Mucosa of descending colon (tissue), 3 donors: ENCODE measurements at regions not wholly inside any gene's neighbourhood (a gene's known extent, or its start where the extent isn't known, plus 50 kb on each side); places are given as distances from the start of the nearest gene placed in this dataset.

Source experiments
- ATAC-seq: fragments of 200-7000 bp; cut with Tn5 transposase; one replicate; pipeline ENCODE4 v1.9.1; 2020; ENCODE audit warnings: mild to moderate bottlenecking, moderate library complexity
- DNase-seq, 3 donors: peaks; one replicate each; pipeline ENCODE4 v3.0.0-alpha.2; 2020
- H3K36me3 ChIP-seq: fragments of 200-600 bp; one replicate; pipeline ENCODE4 v1.8.0; 2021; ENCODE audit warnings: low read depth, mild to moderate bottlenecking
- H3K4me1 ChIP-seq: fragments of 200-600 bp; one replicate; pipeline ENCODE4 v1.8.0; 2021; ENCODE audit warnings: low read depth, mild to moderate bottlenecking
- H3K4me3 ChIP-seq: fragments of 200-600 bp; one replicate; pipeline ENCODE4 v1.8.0; 2021; ENCODE audit warnings: mild to moderate bottlenecking
- H3K9me3 ChIP-seq: fragments of 200-600 bp; one replicate; pipeline ENCODE4 v1.8.0; 2021; ENCODE audit warnings: mild to moderate bottlenecking
- intact Hi-C, 2 donors: fragments of 100-400 bp; cut with DNase I in 1 of 2; cut with micrococcal nuclease in 1 of 2; formaldehyde crosslinking; loops; one replicate each; pipeline versions ENCODE4 v1.11.0 to v1.11.1; 2022; cut with DNase I, micrococcal nuclease
- TF ChIP-seq, protein P1 (sequence below): fragments of 200-600 bp; IDR thresholded peaks from one replicate; pipeline ENCODE4 v1.8.0; 2022; ENCODE audit warnings: antibody characterized with exemption, mild to moderate bottlenecking
- donor health status: DM: no; HTN: no; CAD: no; lungs with moderate emphysema.
- donor health status: DM: no; HTN: no; CAD: no.
- donor health status: DM: no; HTN: yes; CAD: no.

DNA sequence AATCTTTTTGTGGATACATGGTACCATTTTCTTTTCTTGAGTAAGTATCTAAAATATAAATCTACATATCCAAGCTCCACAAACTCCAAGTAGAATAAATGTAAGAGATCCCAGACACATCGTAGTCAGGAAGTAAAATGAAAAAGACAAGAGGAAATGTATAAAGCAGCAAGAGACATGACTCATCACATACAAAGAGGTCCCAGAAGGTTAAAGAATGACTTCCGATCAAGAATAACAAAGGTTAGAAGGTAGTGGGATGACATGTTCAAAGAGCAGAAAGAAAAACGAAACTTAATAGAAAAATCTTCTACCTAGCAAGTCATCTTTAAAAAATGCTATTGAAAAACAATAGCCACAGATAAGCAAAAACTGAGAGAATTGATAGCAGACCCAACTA, 705.8 kb downstream of the NR2F2 start:
- H3K36me3 ChIP-seq: no peaks in the 10 kb centered on the region
- TF ChIP-seq, protein P1, sequence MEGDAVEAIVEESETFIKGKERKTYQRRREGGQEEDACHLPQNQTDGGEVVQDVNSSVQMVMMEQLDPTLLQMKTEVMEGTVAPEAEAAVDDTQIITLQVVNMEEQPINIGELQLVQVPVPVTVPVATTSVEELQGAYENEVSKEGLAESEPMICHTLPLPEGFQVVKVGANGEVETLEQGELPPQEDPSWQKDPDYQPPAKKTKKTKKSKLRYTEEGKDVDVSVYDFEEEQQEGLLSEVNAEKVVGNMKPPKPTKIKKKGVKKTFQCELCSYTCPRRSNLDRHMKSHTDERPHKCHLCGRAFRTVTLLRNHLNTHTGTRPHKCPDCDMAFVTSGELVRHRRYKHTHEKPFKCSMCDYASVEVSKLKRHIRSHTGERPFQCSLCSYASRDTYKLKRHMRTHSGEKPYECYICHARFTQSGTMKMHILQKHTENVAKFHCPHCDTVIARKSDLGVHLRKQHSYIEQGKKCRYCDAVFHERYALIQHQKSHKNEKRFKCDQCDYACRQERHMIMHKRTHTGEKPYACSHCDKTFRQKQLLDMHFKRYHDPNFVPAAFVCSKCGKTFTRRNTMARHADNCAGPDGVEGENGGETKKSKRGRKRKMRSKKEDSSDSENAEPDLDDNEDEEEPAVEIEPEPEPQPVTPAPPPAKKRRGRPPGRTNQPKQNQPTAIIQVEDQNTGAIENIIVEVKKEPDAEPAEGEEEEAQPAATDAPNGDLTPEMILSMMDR: no peak
- H3K4me3 ChIP-seq: no peak overlapping the region
- DNase-seq (no peak), ATAC-seq (no peak)
- intact Hi-C loops: no loop called here
- H3K9me3 ChIP-seq: no peaks in the 10 kb centered on the region
- H3K4me1 ChIP-seq: no peaks in the 10 kb centered on the region

DNA sequence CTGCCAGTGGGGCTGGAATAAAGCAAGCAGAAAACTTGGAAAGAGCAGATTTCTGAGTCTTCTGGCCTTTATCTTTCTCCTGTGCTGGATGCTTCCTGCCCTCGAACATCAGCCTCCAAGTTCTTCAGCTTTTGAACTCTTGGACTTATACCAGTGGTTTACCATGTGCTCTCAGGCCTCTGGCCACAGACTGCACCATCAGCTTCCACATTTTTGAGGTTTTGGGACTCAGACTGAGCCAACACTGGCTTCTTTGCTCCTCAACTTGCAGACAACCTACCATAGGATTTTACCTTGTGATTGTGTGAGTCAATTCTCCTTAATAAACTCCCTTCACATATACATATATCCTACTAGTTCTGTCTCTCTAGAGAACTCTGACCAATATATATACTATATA, 706.6 kb downstream of the NR2F2 start:
- DNase-seq (no peak), ATAC-seq (no peak)
- intact Hi-C loops: no loop called here
- TF ChIP-seq, protein P1: no peak
- H3K36me3 ChIP-seq: no peaks in the 10 kb centered on the region
- H3K9me3 ChIP-seq: no peaks in the 10 kb centered on the region
- H3K4me3 ChIP-seq: no peak overlapping the region
- no peaks in the 10 kb centered on the region for H3K4me1 ChIP-seq

DNA sequence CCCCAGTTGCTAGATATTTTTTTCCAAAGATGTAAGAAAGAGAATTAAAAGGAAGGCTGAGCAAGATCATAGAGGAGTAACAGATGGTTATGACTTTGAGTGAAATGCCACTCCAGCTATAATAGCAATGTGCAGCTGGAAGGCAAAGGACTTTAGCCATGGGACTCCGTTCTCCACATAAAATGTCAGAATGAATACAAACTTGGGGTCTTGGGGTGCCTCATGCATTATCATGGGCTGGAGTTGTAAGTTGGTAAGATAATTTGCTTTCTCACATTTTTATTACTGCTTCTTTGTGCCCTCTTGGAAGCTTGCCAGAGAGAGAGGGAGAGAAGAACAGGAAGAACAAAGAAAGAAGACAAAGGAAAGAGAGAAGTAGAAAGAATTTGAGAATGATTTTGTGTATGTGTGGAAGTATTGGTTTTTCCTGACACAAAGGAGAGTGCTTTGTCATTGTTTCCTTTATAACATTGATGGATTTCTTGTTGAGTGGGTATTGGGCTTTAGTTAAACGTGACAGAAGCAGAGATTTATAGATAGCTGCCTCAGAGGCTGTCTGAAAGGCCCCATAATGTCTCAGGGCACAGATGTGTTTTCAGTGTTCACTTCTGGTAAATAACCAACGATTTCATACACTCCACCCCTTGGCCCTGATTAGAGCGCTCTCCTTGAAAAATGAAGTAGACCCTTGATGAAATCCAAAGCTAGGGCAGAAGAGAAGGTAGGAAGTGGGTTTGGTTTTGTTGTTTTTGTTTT, 715.3 kb downstream of the NR2F2 start:
- ATAC-seq: no peak
- TF ChIP-seq, protein P1: no peak
- intact Hi-C loops: no loop called here
- no peaks in the 10 kb centered on the region for H3K36me3 ChIP-seq
- no peaks in the 10 kb centered on the region for H3K4me1 ChIP-seq
- no peak overlapping the region for H3K4me3 ChIP-seq
- no peak for DNase-seq
- H3K9me3 ChIP-seq: no peaks in the 10 kb centered on the region

DNA sequence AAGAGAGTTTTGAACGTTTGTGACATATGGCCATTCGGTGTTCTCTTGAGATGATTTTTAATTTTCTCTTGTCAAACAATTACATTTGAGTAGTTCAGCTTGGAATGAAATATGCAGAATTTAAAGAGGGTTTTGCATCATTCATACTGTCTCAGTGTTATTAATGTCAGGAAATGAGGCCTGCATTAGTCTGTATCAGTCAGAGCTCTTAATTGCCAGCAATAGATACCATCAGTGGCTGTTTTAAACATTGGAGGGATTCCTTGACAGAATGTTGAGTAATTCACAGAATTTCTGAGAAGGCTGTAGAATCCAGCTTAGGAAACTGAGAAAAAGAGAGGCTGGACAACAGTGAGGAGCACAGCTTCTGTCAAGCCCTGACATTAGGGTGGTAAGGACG, 722.0 kb downstream of the NR2F2 start:
- H3K4me3 ChIP-seq: no peak overlapping the region
- ATAC-seq (no peak), DNase-seq (no peak)
- no peaks in the 10 kb centered on the region for H3K36me3 ChIP-seq
- TF ChIP-seq, protein P1: no peak
- no peaks in the 10 kb centered on the region for H3K4me1 ChIP-seq
- no peaks in the 10 kb centered on the region for H3K9me3 ChIP-seq
- intact Hi-C loops: no loop called here

DNA sequence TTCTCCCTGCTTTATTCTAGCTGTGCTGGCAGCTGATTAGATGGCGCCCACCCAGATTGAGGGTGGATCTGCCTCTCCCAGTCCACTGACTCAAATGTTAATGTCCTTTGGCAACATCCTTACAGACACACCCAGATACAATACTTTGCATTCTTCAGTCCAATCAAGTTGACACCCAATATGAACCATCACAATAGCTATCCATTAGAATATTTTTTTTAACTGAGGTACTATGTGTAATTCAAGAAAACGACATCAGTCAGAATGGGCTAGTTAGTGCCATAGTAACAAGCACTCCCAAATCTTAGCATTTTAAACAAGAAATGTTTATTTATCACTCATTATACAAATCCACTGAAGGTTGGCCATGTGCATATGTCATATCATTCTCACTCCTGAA, 723.1 kb downstream of the NR2F2 start:
- no peaks in the 10 kb centered on the region for H3K9me3 ChIP-seq
- TF ChIP-seq, protein P1: no peak
- H3K4me3 ChIP-seq: no peak overlapping the region
- no peak for ATAC-seq
- no peak for DNase-seq
- intact Hi-C loops: no loop called here
- H3K36me3 ChIP-seq: no peaks in the 10 kb centered on the region
- no peaks in the 10 kb centered on the region for H3K4me1 ChIP-seq

DNA sequence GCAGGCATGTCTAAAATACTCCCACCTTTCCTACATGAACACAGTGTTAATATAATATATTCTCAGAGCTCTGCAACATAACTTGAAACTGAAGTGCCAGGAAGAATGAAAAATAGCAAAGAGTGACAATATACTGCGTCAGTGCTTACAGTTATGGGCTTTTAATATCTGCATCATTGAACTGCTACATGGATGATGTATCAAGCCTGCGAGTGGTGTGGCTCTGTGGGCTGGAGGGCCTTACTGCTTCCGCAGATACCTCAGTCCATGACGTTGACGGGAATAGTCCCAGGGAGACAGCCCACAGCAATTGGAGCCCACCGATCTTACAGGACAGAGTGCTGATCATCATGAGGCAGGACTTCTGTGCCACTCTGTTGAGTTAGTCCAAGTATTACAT, 727.0 kb downstream of the NR2F2 start:
- ATAC-seq: no peak
- Histone ChIP-seq H3K4me1 (no peaks in the 10 kb centered on the region), H3K36me3 (no peaks in the 10 kb centered on the region), H3K4me3 (no peak overlapping the region), H3K9me3 (no peaks in the 10 kb centered on the region)
- TF ChIP-seq, protein P1: no peak
- intact Hi-C loops: no loop called here
- no peak for DNase-seq
